ENCODE measurements at regions not wholly inside any gene's neighbourhood (a gene's known extent, or its start where the extent isn't known, plus 50 kb on each side); places are given as distances from the start of the nearest gene placed in this dataset.

DNA sequence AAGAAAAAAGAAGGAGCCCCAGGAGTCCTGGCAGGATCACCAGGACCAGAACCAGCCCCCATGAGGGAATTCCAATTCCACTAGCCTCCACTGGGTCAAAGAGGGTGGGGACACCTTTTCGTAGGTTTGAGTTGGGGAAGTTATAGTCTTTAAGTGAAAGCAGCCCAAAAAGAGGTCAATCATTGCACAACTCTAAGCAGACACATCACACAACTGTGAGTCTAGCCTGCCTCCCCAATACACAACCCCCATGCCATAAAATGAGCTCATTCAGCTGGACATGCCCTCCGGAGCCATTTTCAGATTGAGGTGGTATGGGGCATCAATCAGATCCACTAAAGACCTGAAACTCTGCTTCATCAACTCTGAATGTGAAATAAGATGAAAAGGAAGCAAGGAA is 179.9 kb downstream of the NPHP4 start:
- DNase-seq (ENCODE audit: low read depth) = no peak

DNA sequence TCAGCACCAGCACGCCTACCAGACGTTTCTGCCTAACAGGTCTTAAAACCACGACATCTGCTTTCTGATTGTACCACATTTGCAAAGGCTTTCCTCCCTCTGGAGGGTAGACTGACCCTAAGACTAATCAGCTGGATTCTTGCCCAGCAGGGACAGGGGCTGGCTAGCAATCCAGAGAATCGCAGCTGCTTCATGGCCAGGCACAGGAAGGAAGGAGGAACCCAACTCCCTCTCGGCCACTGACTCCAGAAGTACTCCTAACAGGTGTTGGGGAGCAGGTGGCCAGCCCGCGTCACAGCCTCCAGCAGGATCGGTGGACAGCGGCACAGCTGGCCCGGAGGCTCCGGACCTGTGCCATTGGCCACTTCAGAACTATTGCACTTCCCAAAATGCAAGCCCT is 180.8 kb downstream of the NPHP4 start:
- no peak for DNase-seq (ENCODE audit: low read depth)

GRCh38 chr1:5810553-5811270 is 181.5 kb downstream of the NPHP4 start:
- no peak for DNase-seq (ENCODE audit: low read depth)

- DNase-seq (ENCODE audit: low read depth) = no peak
These were observed 182.1 kb downstream of the NPHP4 start for GRCh38 chr1:5810131-5810530.

DNA sequence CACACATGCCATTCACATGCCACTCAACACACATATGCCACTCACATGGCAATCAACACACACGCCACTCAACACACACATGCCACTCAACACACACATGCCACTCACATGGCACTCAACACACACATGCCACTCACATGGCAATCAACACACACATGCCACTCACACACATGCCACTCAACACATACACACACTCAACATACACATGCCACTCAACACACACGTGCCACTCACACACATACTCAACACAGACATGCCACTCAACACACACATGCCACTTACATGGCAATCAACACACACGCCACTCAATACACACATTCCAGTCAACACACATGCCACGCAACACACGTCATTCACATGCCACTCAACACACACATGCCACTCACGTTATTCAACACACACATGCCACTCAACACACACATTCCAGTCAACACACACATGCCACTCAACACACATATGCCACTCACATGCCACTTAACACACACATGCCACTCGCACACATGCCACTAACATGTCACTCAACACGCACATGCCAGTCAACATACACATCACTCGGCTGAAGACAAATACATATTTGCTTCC is 182.9 kb downstream of the NPHP4 start:
- no peak for DNase-seq (ENCODE audit: low read depth)

DNA sequence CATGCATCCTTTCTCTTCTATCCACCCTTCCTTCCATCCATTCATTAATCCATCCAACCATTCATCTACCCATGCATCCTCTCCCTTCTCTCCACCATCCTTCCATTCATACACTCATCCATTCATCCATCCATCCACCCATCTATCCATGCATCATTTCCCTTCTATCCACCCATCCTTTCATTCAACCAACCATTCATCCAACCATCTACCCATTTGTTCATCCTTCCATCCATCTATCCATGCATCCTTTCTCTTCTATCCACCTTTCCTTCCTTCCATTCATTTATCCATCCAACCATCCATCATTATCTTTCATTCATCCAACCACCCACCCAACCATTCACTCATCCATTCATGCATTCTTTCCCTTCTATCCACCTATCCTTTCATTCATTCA is 188.4 kb downstream of the NPHP4 start:
- DNase-seq (ENCODE audit: low read depth) = no peak

- DNase-seq (ENCODE audit: low read depth) = no peak
These were observed 189.6 kb downstream of the NPHP4 start for GRCh38 chr1:5802606-5803005.

GRCh38 chr1:5798904-5799303 is 193.3 kb downstream of the NPHP4 start:
- DNase-seq (ENCODE audit: low read depth) = no peak

- DNase-seq (ENCODE audit: low read depth) = no peak
These were observed 194.0 kb downstream of the NPHP4 start for GRCh38 chr1:5798151-5798730.

DNA sequence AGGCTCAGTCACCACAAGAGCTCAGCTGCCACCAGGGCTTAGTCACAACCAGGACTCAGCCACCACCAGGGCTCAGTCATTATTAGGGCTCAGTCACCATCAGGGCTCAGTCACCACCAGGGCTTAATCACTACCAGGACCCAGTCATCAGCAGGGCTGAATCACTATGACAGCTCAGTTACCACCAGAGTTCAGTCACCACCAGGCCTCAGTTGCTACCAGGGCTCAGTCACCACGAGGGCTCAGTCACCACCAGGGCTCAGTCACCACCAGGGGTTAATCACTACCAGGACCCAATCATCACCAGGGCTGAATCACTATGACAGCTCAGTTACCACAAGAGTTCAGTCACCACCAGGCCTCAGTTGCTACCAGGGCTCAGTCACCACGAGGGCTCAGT is 196.2 kb downstream of the NPHP4 start:
- DNase-seq (ENCODE audit: low read depth) = no peak

DNA sequence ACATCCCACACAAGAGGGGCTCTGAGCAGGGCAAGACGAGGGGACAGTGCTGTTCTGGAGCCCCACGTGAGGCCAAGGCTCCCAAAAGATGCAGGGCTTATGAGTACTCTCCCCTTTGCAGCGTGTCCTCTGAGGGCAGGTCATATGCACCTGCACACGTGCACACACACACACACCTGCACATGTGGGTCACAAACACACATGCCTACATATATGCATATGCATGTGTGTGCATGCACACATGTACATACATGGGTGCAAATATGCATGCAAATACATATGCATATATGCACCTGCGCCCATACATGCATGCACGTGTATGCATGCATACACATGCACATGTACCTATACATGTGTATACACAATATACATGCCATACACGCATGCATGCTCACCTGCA is 197.9 kb downstream of the NPHP4 start:
- no peak for DNase-seq (ENCODE audit: low read depth)

- no peak for DNase-seq (ENCODE audit: low read depth)
These were observed 198.7 kb downstream of the NPHP4 start for GRCh38 chr1:5793516-5793915.

DNA sequence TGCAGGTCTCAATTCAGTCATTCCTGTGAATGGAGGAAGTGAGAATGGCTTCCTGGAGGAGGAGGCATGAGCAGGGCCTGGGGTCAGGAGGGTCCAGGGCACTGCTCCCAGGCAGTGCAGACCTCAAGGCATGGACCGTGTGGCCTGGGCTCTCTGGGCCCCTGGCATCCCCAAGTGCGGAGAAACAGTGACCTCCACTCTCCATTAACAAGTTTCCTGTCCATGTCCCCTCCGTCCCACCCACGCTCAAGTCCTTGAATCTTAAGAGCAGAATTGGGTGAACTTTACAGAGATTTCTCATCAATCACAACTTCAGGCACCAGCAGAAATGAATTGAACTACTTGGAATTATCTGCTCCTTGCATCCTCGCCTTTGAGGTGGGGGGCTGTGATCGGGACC is 211.1 kb downstream of the NPHP4 start:
- DNase-seq (ENCODE audit: low read depth) = no peak

DNA sequence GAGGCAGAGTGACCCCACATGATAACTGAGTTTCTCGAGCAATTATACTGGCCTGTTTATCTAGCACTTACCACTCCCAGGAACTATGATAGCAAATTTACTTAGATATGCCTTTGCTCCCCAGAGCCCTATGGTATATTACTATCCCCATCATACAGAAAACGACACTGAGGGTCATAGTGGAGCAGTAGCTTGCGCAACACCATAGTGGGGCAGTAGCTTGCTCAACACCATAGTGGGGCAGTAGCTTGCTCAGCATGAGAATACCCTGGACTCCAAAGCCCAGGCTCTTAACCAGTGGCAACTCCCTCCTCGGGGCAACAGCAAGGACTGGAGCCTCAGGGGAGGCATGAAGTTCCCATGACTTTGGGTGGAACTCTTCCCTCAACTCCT is 211.9 kb downstream of the NPHP4 start:
- no peak for DNase-seq (ENCODE audit: low read depth)

GRCh38 chr1:5779608-5780323 is 212.5 kb downstream of the NPHP4 start:
- DNase-seq (ENCODE audit: low read depth) = no peak

DNA sequence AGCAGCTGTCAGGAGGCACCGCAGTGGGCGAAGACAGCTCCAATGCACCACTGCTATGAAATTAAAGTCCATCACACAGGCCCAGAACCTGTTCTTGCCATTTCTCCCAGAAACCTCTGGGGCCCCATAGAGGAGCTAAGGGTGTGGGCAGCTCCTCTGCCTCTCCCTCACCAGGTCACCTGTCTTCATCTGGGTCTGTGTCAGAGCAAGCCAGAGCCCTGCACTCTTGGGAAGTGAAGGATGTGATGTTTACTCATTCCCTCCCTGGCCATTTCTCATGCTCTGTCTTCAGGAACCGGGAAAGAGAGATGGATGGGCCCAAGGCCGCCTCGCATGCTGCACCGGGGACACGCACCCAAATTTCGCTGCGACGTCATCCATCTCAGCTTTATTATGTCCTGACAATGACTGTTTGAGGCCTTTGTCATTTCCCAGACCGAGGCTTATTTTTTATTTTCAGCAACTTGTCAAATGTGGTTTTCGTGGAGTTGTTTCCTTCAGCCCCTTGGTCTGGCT is 216.1 kb downstream of the NPHP4 start:
- no peak for DNase-seq (ENCODE audit: low read depth)

GRCh38 chr1:5774019-5774418 is 218.2 kb downstream of the NPHP4 start:
- no peak for DNase-seq (ENCODE audit: low read depth)

DNA sequence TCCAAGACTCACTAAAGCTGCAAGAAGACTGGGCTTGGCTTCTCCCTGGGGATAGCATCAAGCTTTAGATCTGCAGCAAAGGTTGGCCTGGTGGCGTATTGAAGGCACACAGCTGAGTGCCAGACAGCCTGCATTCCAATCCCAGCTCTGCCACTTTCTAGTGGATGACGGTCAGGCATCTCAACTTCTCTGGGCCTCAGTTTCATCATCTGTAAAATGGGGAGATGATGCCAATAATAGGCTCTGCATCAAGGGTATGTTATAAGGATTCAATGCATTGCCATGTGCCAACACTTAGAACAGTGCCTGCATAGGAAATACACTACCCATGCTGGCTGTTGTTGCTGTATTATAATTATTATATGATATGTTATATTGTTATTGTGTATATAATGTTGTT is 220.4 kb downstream of the NPHP4 start:
- DNase-seq (ENCODE audit: low read depth) = no peak

DNA sequence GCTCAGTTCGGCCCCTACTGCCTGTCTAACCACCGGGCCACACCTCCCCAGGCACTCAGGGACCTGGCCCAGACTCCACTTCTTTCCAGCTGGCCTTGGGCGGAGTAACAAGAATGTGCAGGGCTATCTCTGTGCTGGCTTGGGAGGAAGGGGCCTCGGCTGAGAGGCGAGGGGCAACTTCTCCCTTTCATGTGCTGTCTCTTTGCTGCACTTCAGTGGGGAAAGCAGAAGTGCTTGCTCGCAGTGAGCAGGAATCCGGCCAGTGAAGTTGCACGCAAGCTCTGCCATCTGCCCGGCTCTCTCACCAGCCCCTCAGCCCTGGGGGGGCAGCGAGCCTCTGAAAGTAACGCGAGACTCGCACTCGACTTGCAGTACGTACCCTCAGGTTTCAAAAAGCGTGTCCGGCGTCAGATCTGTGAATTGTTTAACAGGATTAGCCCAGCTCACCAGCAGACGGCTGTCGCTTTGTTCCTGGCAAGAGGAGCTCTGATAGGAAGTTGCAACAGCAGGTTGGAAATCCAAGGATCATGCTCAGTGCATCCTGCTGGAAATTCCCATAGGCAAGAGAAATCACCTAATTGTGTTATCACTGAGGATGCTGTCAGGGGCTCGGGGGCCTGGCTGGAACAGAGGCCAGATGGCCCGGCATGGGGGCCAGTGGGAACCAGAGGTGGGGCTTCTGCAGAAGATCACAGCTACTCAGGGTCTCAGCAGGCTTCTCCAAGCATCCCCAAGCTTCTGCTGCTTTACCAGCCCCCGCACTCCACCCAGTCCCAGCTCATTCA is 221.1 kb downstream of the NPHP4 start:
- DNase-seq (ENCODE audit: low read depth) = no peak

DNA sequence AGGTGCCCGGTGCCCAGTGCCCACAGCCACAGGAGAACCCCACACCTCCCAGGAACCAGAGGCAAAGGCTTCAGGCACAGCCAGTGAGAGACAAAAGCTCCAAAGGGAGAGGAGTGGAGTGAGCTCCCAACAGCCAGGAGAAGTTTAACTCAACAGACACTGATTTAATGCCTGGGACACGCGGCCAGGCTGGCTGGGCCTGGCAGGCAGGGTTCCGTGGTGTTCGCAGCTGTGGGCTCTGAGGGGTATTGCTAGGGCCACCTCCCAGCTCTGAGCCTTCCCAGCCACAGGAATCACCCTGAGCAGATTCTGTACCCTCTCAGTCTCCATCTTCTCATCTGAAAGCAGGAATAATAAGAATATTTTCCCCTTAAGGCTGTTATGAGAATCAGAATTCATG is 222.5 kb downstream of the NPHP4 start:
- DNase-seq (ENCODE audit: low read depth) = no peak

DNA sequence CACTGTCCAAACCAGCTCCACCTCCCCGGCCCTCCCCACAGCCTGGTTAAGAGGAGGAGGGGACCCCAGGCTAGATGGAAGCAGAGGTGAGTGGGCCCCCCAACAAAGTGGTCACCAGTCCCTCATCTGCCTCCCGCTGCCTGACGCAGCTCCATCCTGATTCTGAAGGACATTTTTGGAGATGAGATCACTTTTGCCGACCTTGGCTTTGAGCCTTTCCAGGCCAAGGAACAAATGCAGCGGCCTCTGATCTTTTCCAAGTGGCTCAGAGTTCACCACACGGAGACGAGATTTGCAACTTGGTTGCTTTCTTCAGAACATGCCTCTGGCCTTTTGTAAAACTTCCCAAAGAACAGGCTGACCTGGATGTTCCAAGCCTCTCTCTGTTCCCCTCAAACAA is 223.1 kb downstream of the NPHP4 start:
- DNase-seq (ENCODE audit: low read depth) = no peak

- DNase-seq (ENCODE audit: low read depth) = no peak
These were observed 224.2 kb downstream of the NPHP4 start for GRCh38 chr1:5768014-5768413.
